ENCODE measurements at regions not wholly inside any gene's neighbourhood (a gene's known extent, or its start where the extent isn't known, plus 50 kb on each side); places are given as distances from the start of the nearest gene placed in this dataset.

GRCh38 chr6:40803897-40804702 is 216.9 kb upstream of the LRFN2 start:
- TF ChIP-seq CTCF (IDR thresholded peaks at IDR 0.05; ENCODE audit: borderline replicate concordance, insufficient read depth, low read depth, low read length), result no peak
- H3K4me3 ChIP-seq (ENCODE audit: low read depth, low read length), result no peak overlapping the region

GRCh38 chr6:40802481-40802880 is 215.3 kb upstream of the LRFN2 start:
- TF ChIP-seq CTCF (IDR thresholded peaks at IDR 0.05; ENCODE audit: borderline replicate concordance, insufficient read depth, low read depth, low read length), result no peak
- no peak overlapping the region for H3K4me3 ChIP-seq (ENCODE audit: low read depth, low read length)

GRCh38 chr6:40799296-40800140 is 212.4 kb upstream of the LRFN2 start:
- H3K4me3 ChIP-seq (ENCODE audit: low read depth, low read length), result no peak overlapping the region
- no peak for TF ChIP-seq CTCF (IDR thresholded peaks at IDR 0.05; ENCODE audit: borderline replicate concordance, insufficient read depth, low read depth, low read length)

- no peak overlapping the region for H3K4me3 ChIP-seq (ENCODE audit: low read depth, low read length)
- no peak for TF ChIP-seq CTCF (IDR thresholded peaks at IDR 0.05; ENCODE audit: borderline replicate concordance, insufficient read depth, low read depth, low read length)
These were observed 211.1 kb upstream of the LRFN2 start for GRCh38 chr6:40798069-40798770.

- no peak for TF ChIP-seq CTCF (IDR thresholded peaks at IDR 0.05; ENCODE audit: borderline replicate concordance, insufficient read depth, low read depth, low read length)
- H3K4me3 ChIP-seq (ENCODE audit: low read depth, low read length), result no peak overlapping the region
These were observed 209.4 kb upstream of the LRFN2 start for GRCh38 chr6:40796260-40797221.

- no peak for TF ChIP-seq CTCF (IDR thresholded peaks at IDR 0.05; ENCODE audit: borderline replicate concordance, insufficient read depth, low read depth, low read length)
- H3K4me3 ChIP-seq (ENCODE audit: low read depth, low read length), result no peak overlapping the region
These were observed 207.4 kb upstream of the LRFN2 start for GRCh38 chr6:40794586-40794985.

All from GM12875 (cell line).